Lower lobe of right lung (tissue), 2 donors: ENCODE measurements at regions not wholly inside any gene's neighbourhood (a gene's known extent, or its start where the extent isn't known, plus 50 kb on each side); places are given as distances from the start of the nearest gene placed in this dataset.

ENCODE experiments used
- ATAC-seq, 2 donors: fragments of 200-7000 bp; cut with Tn5 transposase; one replicate each; pipeline ENCODE4 v1.9.1; 2020 to 2022; ENCODE audit warnings: mild to moderate bottlenecking in 2 of 2, moderate library complexity in 2 of 2
- DNase-seq: peaks from one replicate; pipeline ENCODE4 v3.0.0-alpha.2; 2020
- H3K27ac ChIP-seq: fragments of 200-600 bp; one replicate; pipeline ENCODE4 v1.8.0; 2022
- H3K27me3 ChIP-seq: fragments of 200-600 bp; one replicate; pipeline ENCODE4 v1.8.0; 2022; ENCODE audit warnings: low read depth
- H3K36me3 ChIP-seq: fragments of 200-600 bp; one replicate; pipeline ENCODE4 v1.8.0; 2022; ENCODE audit warnings: mild to moderate bottlenecking
- H3K4me1 ChIP-seq: fragments of 200-600 bp; one replicate; pipeline ENCODE4 v1.8.0; 2022
- H3K4me3 ChIP-seq: fragments of 200-600 bp; one replicate; pipeline ENCODE4 v1.8.0; 2022; ENCODE audit warnings: mild to moderate bottlenecking
- H3K9me3 ChIP-seq: fragments of 200-600 bp; one replicate; pipeline ENCODE4 v1.8.0; 2022
- intact Hi-C: fragments of 100-400 bp; cut with DNase I; formaldehyde crosslinking; loops from one replicate; pipeline ENCODE4 v1.11.0; 2022
- TF ChIP-seq, protein P1 (sequence below): fragments of 200-600 bp; IDR thresholded peaks from one replicate; pipeline ENCODE4 v1.8.0; 2022; ENCODE audit warnings: antibody characterized with exemption, mild to moderate bottlenecking
- donor health status: DM: no; HTN: yes; CAD: no; lungs with severe emphysema.

DNA sequence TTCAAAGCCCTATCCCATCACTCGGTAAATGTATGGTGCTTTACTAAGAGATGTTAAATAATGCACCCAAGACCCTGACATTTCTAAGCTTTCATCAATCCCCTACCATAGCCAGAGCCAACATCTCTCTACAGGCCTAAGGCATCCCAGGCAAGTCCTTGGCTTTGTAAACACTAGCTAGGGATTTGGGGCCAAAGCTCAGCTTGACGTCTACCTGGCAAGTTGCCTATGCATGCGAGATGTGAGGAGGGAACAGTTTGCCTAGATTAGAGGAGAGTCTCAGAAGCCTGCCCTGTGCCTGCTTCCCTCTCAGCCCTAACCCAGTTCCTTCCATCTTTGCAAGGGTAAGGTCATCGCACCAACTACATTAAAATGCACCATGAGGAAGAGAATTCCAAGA is 221.5 kb upstream of the NCKAP5 start:
- ATAC-seq (no peak), DNase-seq (no peak)
- no peaks in the 10 kb centered on the region for H3K4me1 ChIP-seq

DNA sequence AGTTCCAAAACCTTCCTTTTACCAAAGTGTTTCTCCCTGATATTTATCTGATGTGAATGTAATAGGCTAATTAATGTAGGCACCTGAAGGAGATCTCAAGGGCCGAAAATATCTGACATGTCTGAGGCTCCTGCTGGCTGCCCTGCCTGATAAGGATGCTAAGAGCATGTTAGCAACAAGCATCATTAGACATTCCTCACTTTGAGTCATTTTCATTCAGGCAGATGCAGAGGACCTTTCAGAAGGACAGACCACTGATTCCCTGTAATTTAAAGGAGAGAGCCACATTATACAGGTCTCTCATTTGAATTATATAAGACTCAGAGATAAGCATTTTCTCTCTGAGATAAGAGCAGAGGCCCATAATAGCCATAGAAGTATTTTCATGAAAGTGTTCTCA is 222.4 kb upstream of the NCKAP5 start:
- H3K9me3 ChIP-seq = peaks cover 13% of the 10 kb centered on the region
- no peak for DNase-seq
- H3K4me3 ChIP-seq = no peak overlapping the region
- TF ChIP-seq, protein P1, sequence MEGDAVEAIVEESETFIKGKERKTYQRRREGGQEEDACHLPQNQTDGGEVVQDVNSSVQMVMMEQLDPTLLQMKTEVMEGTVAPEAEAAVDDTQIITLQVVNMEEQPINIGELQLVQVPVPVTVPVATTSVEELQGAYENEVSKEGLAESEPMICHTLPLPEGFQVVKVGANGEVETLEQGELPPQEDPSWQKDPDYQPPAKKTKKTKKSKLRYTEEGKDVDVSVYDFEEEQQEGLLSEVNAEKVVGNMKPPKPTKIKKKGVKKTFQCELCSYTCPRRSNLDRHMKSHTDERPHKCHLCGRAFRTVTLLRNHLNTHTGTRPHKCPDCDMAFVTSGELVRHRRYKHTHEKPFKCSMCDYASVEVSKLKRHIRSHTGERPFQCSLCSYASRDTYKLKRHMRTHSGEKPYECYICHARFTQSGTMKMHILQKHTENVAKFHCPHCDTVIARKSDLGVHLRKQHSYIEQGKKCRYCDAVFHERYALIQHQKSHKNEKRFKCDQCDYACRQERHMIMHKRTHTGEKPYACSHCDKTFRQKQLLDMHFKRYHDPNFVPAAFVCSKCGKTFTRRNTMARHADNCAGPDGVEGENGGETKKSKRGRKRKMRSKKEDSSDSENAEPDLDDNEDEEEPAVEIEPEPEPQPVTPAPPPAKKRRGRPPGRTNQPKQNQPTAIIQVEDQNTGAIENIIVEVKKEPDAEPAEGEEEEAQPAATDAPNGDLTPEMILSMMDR = no peak
- no peaks in the 10 kb centered on the region for H3K27me3 ChIP-seq
- ATAC-seq = no peak
- no peaks in the 10 kb centered on the region for H3K36me3 ChIP-seq
- intact Hi-C loops = no loop called here
- no peaks in the 10 kb centered on the region for H3K4me1 ChIP-seq
- H3K27ac ChIP-seq = no peak overlapping the region

More for the DNA sequence above, 221.5 kb upstream of the NCKAP5 start:
- TF ChIP-seq, protein P1 = no peak
- H3K27ac ChIP-seq = no peak overlapping the region
- H3K27me3 ChIP-seq = no peaks in the 10 kb centered on the region
- no peaks in the 10 kb centered on the region for H3K36me3 ChIP-seq
- H3K9me3 ChIP-seq = peaks cover 9% of the 10 kb centered on the region
- intact Hi-C loops = no loop called here
- no peak overlapping the region for H3K4me3 ChIP-seq

DNA sequence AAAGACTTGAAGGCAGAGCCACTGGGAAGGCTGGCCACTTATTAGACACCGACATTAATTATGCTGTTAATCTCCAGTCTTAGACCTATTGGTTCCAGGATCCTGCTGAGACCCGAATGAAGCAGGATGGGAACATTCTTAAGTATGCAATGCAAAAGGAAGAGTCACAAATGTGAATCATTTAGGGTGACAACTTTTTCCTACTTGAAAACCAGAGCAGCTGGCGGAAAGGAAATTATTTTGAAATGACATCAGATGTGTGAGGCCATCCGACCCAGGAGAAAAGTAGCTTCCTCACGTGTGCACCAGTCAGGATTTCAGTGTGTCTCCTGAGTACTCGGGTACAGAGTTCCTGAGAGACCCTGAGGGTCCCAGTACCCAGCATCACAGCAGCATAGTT is 222.9 kb upstream of the NCKAP5 start:
- ATAC-seq (no peak), DNase-seq (no peak)
- H3K4me3 ChIP-seq = no peak overlapping the region
- no peaks in the 10 kb centered on the region for H3K27me3 ChIP-seq
- no peak overlapping the region for H3K27ac ChIP-seq
- intact Hi-C loops = no loop called here
- H3K36me3 ChIP-seq = no peaks in the 10 kb centered on the region
- peaks cover 13% of the 10 kb centered on the region for H3K9me3 ChIP-seq
- no peaks in the 10 kb centered on the region for H3K4me1 ChIP-seq
- TF ChIP-seq, protein P1 = no peak

DNA sequence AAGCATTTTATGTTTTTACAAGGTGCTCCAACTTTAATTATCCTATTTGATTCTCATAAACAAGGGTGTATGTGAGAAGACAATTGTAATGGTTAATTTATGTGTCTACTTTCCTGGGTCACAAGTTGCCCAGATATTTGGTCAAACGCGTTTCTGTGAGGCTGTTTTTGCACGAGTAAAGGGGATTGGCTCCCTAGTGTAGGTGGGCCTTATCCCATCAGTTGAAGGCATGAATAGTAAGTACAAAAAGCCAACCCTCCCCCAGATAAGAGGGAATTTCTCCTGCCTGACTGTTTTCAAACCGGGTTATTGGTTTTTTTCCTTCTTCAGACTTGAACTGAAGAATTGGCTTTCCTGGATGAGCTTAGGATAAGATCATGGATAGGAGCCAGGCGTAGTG is 224.0 kb upstream of the NCKAP5 start:
- no peak overlapping the region for H3K4me3 ChIP-seq
- H3K4me1 ChIP-seq = no peaks in the 10 kb centered on the region
- no peaks in the 10 kb centered on the region for H3K36me3 ChIP-seq
- intact Hi-C loops = no loop called here
- DNase-seq (no peak), ATAC-seq (no peak)
- H3K27ac ChIP-seq = no peak overlapping the region
- peaks cover 17% of the 10 kb centered on the region for H3K9me3 ChIP-seq
- TF ChIP-seq, protein P1 = no peak
- no peaks in the 10 kb centered on the region for H3K27me3 ChIP-seq

DNA sequence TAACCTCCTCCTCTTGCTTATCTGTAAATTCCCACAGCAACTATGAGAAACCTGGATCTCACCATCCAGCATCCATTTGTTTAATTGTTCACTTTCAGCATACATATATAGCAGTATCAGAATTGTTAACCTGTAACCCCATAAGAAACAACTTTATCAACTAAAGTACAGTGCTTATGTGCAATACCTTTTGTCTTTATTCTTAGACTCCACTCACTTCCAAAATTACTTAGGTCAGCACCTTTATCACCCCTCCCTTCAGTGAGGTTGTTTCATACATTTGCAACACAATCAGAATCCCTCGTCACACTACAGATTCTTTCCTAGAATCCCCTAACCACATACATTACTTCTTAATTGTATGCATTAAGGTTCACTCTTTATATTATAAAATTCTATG is 225.9 kb upstream of the NCKAP5 start:
- H3K36me3 ChIP-seq = no peaks in the 10 kb centered on the region
- peaks cover 19% of the 10 kb centered on the region for H3K9me3 ChIP-seq
- no peak for ATAC-seq
- intact Hi-C loops = no loop called here
- no peaks in the 10 kb centered on the region for H3K27me3 ChIP-seq
- TF ChIP-seq, protein P1 = no peak
- no peak overlapping the region for H3K4me3 ChIP-seq
- no peak overlapping the region for H3K27ac ChIP-seq
- no peaks in the 10 kb centered on the region for H3K4me1 ChIP-seq
- no peak for DNase-seq

DNA sequence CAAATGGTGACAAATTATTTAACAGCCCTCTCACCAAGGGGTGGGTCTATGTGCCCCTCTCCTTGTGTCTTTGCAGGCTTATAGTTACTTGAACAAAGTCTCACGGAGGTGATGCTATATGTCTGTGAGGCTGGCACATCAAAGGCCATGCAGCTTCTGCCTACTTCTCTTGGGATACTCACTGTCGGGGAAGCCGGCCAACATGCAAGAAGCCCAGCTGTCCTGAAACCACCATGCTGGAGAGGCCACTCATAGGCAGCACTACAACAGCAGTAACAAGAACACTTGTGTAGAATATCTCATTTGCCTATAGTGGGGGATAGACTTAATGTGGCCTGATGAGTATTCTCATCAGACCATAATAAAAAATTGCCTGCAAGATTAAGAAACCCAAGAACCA is 233.7 kb upstream of the NCKAP5 start:
- ATAC-seq (no peak), DNase-seq (no peak)
- Histone ChIP-seq H3K27ac (no peak overlapping the region), H3K27me3 (no peaks in the 10 kb centered on the region), H3K36me3 (no peaks in the 10 kb centered on the region), H3K9me3 (peaks cover 5% of the 10 kb centered on the region), H3K4me1 (no peaks in the 10 kb centered on the region), H3K4me3 (no peak overlapping the region)
- TF ChIP-seq, protein P1 = no peak
- intact Hi-C loops = no loop called here
